22Rv1 (cell line): ENCODE measurements at regions not wholly inside any gene's neighbourhood (a gene's known extent, or its start where the extent isn't known, plus 50 kb on each side); places are given as distances from the start of the nearest gene placed in this dataset.

ENCODE experiments used
- H3K27ac ChIP-seq: fragments of 450-650 bp; 2 replicates; pipeline ENCODE4 v1.5.1; 2017
- CTCF ChIP-seq: fragments of 450-650 bp; IDR thresholded peaks from 2 replicates; pipeline ENCODE4 v1.5.1; 2017; ENCODE audit warnings: mild to moderate bottlenecking
- ZFX ChIP-seq: fragments of 450-650 bp; IDR thresholded peaks from 2 replicates; pipeline ENCODE4 v1.6.1; 2017; ENCODE audit warnings: antibody characterized with exemption, borderline replicate concordance

- no peak overlapping the region for H3K27ac ChIP-seq
- TF ChIP-seq CTCF (no peak), ZFX (no peak)
These were observed 1766.9 kb downstream of the SLITRK1 start for GRCh38 chr13:82115391-82115790.

- TF ChIP-seq ZFX (no peak), CTCF (no peak)
- H3K27ac ChIP-seq = no peak overlapping the region
These were observed 1755.3 kb upstream of the SPRY2 start for GRCh38 chr13:82096256-82096655.

- TF ChIP-seq CTCF = no peak
- no peak for TF ChIP-seq ZFX
These were observed 1751.4 kb upstream of the SPRY2 start for GRCh38 chr13:82092312-82092711.

GRCh38 chr13:82088781-82089180, 1747.9 kb upstream of the SPRY2 start:
- H3K27ac ChIP-seq = no peak overlapping the region
- no peak for TF ChIP-seq ZFX
- TF ChIP-seq CTCF = no peak

More at GRCh38 chr13:82092312-82092711, 1751.4 kb upstream of the SPRY2 start:
- no peak overlapping the region for H3K27ac ChIP-seq

- no peak for TF ChIP-seq CTCF
- TF ChIP-seq ZFX = no peak
- no peak overlapping the region for H3K27ac ChIP-seq
These were observed 1735.6 kb upstream of the SPRY2 start for GRCh38 chr13:82076496-82076895.

- H3K27ac ChIP-seq = no peak overlapping the region
- TF ChIP-seq CTCF (no peak), ZFX (no peak)
These were observed 1729.5 kb upstream of the SPRY2 start for GRCh38 chr13:82070416-82070815.

- TF ChIP-seq ZFX (no peak), CTCF (no peak)
- H3K27ac ChIP-seq = no peak overlapping the region
These were observed 1721.8 kb upstream of the SPRY2 start for GRCh38 chr13:82062772-82063171.
